GM23338 (cell line): ENCODE measurements at regions not wholly inside any gene's neighbourhood (a gene's known extent, or its start where the extent isn't known, plus 50 kb on each side); places are given as distances from the start of the nearest gene placed in this dataset.

ENCODE experiments used
- ATAC-seq: fragments of 200-7000 bp; cut with Tn5 transposase; 3 replicates; pipeline ENCODE4 v1.9.1; 2020
- DNase-seq: peaks from one replicate; pipeline ENCODE4 v3.0.0-alpha.2; 2015; ENCODE audit warnings: low spot score
- H2AFZ ChIP-seq: fragments of 200-600 bp; sonication (generic); 2 replicates; pipeline ENCODE4 v1.8.0; 2016; ENCODE audit warnings: antibody characterized with exemption, mild to moderate bottlenecking, moderate library complexity
- H3F3A ChIP-seq: fragments of 200-600 bp; sonication (generic); replicated peaks from 2 replicates; pipeline ENCODE4 v1.8.0; 2017; ENCODE audit warnings: antibody characterized with exemption, mixed run types, low read depth
- H3K27ac ChIP-seq: fragments of 200-600 bp; sonication (generic); 2 replicates; pipeline ENCODE4 v1.6.1; 2016; ENCODE audit warnings: low read depth
- H3K27me3 ChIP-seq: fragments of 200-600 bp; sonication (generic); 2 replicates; pipeline ENCODE4 v1.8.0; 2016; ENCODE audit warnings: mild to moderate bottlenecking, mixed run types, moderate library complexity; ENCODE audit not compliant: insufficient read depth
- H3K36me3 ChIP-seq: fragments of 200-600 bp; sonication (generic); 2 replicates; pipeline ENCODE4 v1.8.0; 2016; ENCODE audit warnings: mild to moderate bottlenecking; ENCODE audit not compliant: insufficient read depth
- H3K4me1 ChIP-seq: fragments of 200-600 bp; sonication (generic); 2 replicates; pipeline ENCODE4 v1.8.0; 2016; ENCODE audit warnings: mild to moderate bottlenecking, moderate library complexity; ENCODE audit not compliant: insufficient read depth
- H3K4me2 ChIP-seq: fragments of 200-600 bp; sonication (generic); 2 replicates; pipeline ENCODE4 v1.7.1; 2017; ENCODE audit warnings: mixed run types
- H3K4me3 ChIP-seq: fragments of 200-600 bp; sonication (generic); 2 replicates; pipeline ENCODE4 v1.6.1; 2016; ENCODE audit warnings: mixed run types
- H3K79me2 ChIP-seq: fragments of 200-600 bp; sonication (generic); replicated peaks from 2 replicates; pipeline ENCODE4 v1.8.0; 2017; ENCODE audit warnings: mild to moderate bottlenecking; ENCODE audit not compliant: insufficient read depth
- H3K9me2 ChIP-seq: fragments of 200-600 bp; sonication (generic); 2 replicates; pipeline ENCODE4 v1.8.0; 2017; ENCODE audit not compliant: insufficient read depth
- H4K20me1 ChIP-seq: fragments of 200-600 bp; sonication (generic); replicated peaks from 2 replicates; pipeline ENCODE4 v1.8.0; 2017; ENCODE audit warnings: mild to moderate bottlenecking; ENCODE audit not compliant: insufficient read depth
- H3K27ac Mint-ChIP-seq: 2 replicates; pipeline ENCODE4 v1.8.0; 2020; ENCODE audit warnings: inconsistent platforms, mild to moderate bottlenecking, moderate library complexity, mixed read lengths
- H3K27me3 Mint-ChIP-seq: 3 replicates; pipeline ENCODE4 v1.8.0; 2022; ENCODE audit warnings: low read depth, mild to moderate bottlenecking, moderate library complexity, mixed read lengths, inconsistent platforms; ENCODE audit not compliant: insufficient read depth, poor library complexity
- H3K36me3 Mint-ChIP-seq: 3 replicates; pipeline ENCODE4 v1.8.0; 2021; ENCODE audit warnings: low read depth, mild to moderate bottlenecking, inconsistent platforms, moderate library complexity, mixed read lengths
- H3K4me1 Mint-ChIP-seq: 3 replicates; pipeline ENCODE4 v1.8.0; 2020; ENCODE audit warnings: mild to moderate bottlenecking, inconsistent platforms, mixed read lengths
- H3K4me3 Mint-ChIP-seq: 3 replicates; pipeline ENCODE4 v1.8.0; 2021; ENCODE audit warnings: moderate library complexity, mild to moderate bottlenecking, inconsistent platforms, mixed read lengths
- H3K9me3 Mint-ChIP-seq: 3 replicates; pipeline ENCODE4 v1.8.0; 2020; ENCODE audit warnings: moderate library complexity, mild to moderate bottlenecking, inconsistent platforms, mixed read lengths
- CREB1 ChIP-seq: fragments of 250-450 bp; sonication (Bioruptor Pico); IDR thresholded peaks from 2 replicates; pipeline ENCODE4 v1.5.0; 2020; ENCODE audit warnings: low read depth, mild to moderate bottlenecking, moderate library complexity
- CTCF ChIP-seq, 2 experiments: fragments of 200-600 bp in 1 of 2; sonication (generic) in 1 of 2; conservative IDR thresholded peaks; 2 replicates each; pipeline versions ENCODE4 v1.5.1 to v1.6.1; 2016 to 2017; ENCODE audit warnings: antibody characterized with exemption in 2 of 2, low read depth in 2 of 2, mild to moderate bottlenecking in 2 of 2, moderate library complexity in 1 of 2
- EZH2 ChIP-seq: fragments of 200-600 bp; sonication (generic); IDR thresholded peaks from one replicate; pipeline ENCODE4 v1.8.0; 2017; ENCODE audit warnings: antibody characterized with exemption, mild to moderate bottlenecking, low read depth; ENCODE audit not compliant: unreplicated experiment
- EZH2phosphoT487 ChIP-seq: fragments of 200-600 bp; sonication (generic); IDR thresholded peaks from one replicate; pipeline ENCODE4 v1.8.1; 2018; ENCODE audit warnings: antibody characterized with exemption; ENCODE audit not compliant: unreplicated experiment
- NANOG ChIP-seq: IDR thresholded peaks from 2 replicates; pipeline ENCODE4 v1.6.1; 2016; ENCODE audit warnings: antibody characterized with exemption, borderline replicate concordance
- POLR2AphosphoS5 ChIP-seq: IDR thresholded peaks from 2 replicates; pipeline ENCODE4 v1.6.1; 2016; ENCODE audit warnings: antibody characterized with exemption, low read depth
- REST ChIP-seq: IDR thresholded peaks from one replicate; pipeline ENCODE4 v1.6.1; 2018; ENCODE audit warnings: antibody characterized with exemption; ENCODE audit not compliant: unreplicated experiment
- ZNF462 ChIP-seq: fragments of 250-450 bp; sonication (Bioruptor Pico); IDR thresholded peaks from 2 replicates; pipeline ENCODE4 v1.5.0; 2020; ENCODE audit warnings: mild to moderate bottlenecking, moderate library complexity

GRCh38 chr11:33579101-33579500 is 121.5 kb downstream of the C11orf91 start (continued):
- TF ChIP-seq REST (no peak), NANOG (no peak), CREB1 (CRISPR knock-in tag) (no peak)

- H3K27me3 ChIP-seq = no peaks in the 10 kb centered on the region
- no peaks in the 10 kb centered on the region for H3K36me3 Mint-ChIP-seq
- no peak overlapping the region for H3K27ac Mint-ChIP-seq
- no peak overlapping the region for H3K4me3 Mint-ChIP-seq
- H2AFZ ChIP-seq = no peak overlapping the region
- no peaks in the 10 kb centered on the region for H3K79me2 ChIP-seq
- no peak overlapping the region for H3K27ac ChIP-seq
- ATAC-seq = no peak
- no peaks in the 10 kb centered on the region; the same call in none of the 2 replicates for H3K36me3 ChIP-seq
- H3K4me1 Mint-ChIP-seq = no peaks in the 10 kb centered on the region
- no peak overlapping the region for H3K4me2 ChIP-seq
- no peaks in the 10 kb centered on the region; the same call in 1 of the 2 replicates for H3K4me1 ChIP-seq
- no peaks in the 10 kb centered on the region for H3K27me3 Mint-ChIP-seq
- H3K9me2 ChIP-seq = peaks cover 9% of the 10 kb centered on the region; the same call in 1 of the 2 replicates
- H3K4me3 ChIP-seq = no peak overlapping the region
- H3K9me3 Mint-ChIP-seq = peaks cover 8% of the 10 kb centered on the region; the same call in 2 of the 3 replicates
- TF ChIP-seq CTCF (conservative IDR thresholded peaks at IDR 0.05; ENCODE audit: low read depth in 2 of 2) (no peak), EZH2phosphoT487 (no peak), ZNF462 (CRISPR knock-in tag) (no peak), POLR2AphosphoS5 (no peak), EZH2 (no peak)
- H4K20me1 ChIP-seq = no peaks in the 10 kb centered on the region
- no peak for DNase-seq
- no peaks in the 10 kb centered on the region for H3F3A ChIP-seq
These were observed 123.4 kb downstream of the C11orf91 start for GRCh38 chr11:33577204-33577603.
